Ramos (cell line): ENCODE measurements at regions not wholly inside any gene's neighbourhood (a gene's known extent, or its start where the extent isn't known, plus 50 kb on each side); places are given as distances from the start of the nearest gene placed in this dataset.

Source experiments
- in situ Hi-C: fragments of 300-500 bp; cut with MboI; formaldehyde crosslinking; loops from one replicate; pipeline ENCODE4 v1.14.3; 2022; ENCODE audit warnings: low sequenced_read_pairs; ENCODE audit not compliant: unreplicated experiment

- in situ Hi-C loops, result no loop called here
Observed at GRCh38 chr3:124422805-124423204, 307.4 kb upstream of the UMPS start.

- in situ Hi-C loops, result no loop called here
Observed at GRCh38 chr3:124424396-124424795, 305.9 kb upstream of the UMPS start.

- in situ Hi-C loops, result no loop called here
Observed at GRCh38 chr3:124425972-124426371, 304.3 kb upstream of the UMPS start.

- in situ Hi-C loops, result no loop called here
Observed at GRCh38 chr3:124428372-124429128, 301.7 kb upstream of the UMPS start.

- in situ Hi-C loops, result no loop called here
Observed at GRCh38 chr3:124429129-124429815, 301.0 kb upstream of the UMPS start.

- in situ Hi-C loops, result no loop called here
Observed at GRCh38 chr3:124431331-124431994, 298.8 kb upstream of the UMPS start.

GRCh38 chr3:124434176-124434575 is 296.1 kb upstream of the UMPS start:
- in situ Hi-C loops, result no loop called here

GRCh38 chr3:124435467-124435866 is 294.8 kb upstream of the UMPS start:
- in situ Hi-C loops, result no loop called here

GRCh38 chr3:124438813-124439212 is 291.4 kb upstream of the UMPS start:
- in situ Hi-C loops, result no loop called here

GRCh38 chr3:124439603-124440002 is 290.6 kb upstream of the UMPS start:
- in situ Hi-C loops, result no loop called here

GRCh38 chr3:124441766-124442165 is 288.5 kb upstream of the UMPS start:
- in situ Hi-C loops, result no loop called here

GRCh38 chr3:124442463-124442862 is 287.8 kb upstream of the UMPS start:
- in situ Hi-C loops, result no loop called here

GRCh38 chr3:124443446-124443845 is 286.8 kb upstream of the UMPS start:
- in situ Hi-C loops, result no loop called here

GRCh38 chr3:124444075-124444474 is 286.2 kb upstream of the UMPS start:
- in situ Hi-C loops, result no loop called here

GRCh38 chr3:124444896-124445295 is 285.4 kb upstream of the UMPS start:
- in situ Hi-C loops, result no loop called here

- in situ Hi-C loops, result no loop called here
Observed at GRCh38 chr3:124447845-124448244, 282.4 kb upstream of the UMPS start.

- in situ Hi-C loops, result no loop called here
Observed at GRCh38 chr3:124448954-124449353, 281.3 kb upstream of the UMPS start.

GRCh38 chr3:124450366-124450765 is 279.9 kb upstream of the UMPS start:
- in situ Hi-C loops, result no loop called here

- in situ Hi-C loops, result no loop called here
Observed at GRCh38 chr3:124451630-124452317, 278.5 kb upstream of the UMPS start.

GRCh38 chr3:124453189-124453588 is 277.1 kb upstream of the UMPS start:
- in situ Hi-C loops, result no loop called here

GRCh38 chr3:124455891-124456290 is 274.4 kb upstream of the UMPS start:
- in situ Hi-C loops, result no loop called here
